Amygdala (tissue), 56 donors: ENCODE measurements at regions not wholly inside any gene's neighbourhood (a gene's known extent, or its start where the extent isn't known, plus 50 kb on each side); places are given as distances from the start of the nearest gene placed in this dataset.

Experiments
- DNase-seq, 56 donors: peaks; one replicate each; lab custom pipeline; 2025; lab: John Stamatoyannopoulos, UW

DNA sequence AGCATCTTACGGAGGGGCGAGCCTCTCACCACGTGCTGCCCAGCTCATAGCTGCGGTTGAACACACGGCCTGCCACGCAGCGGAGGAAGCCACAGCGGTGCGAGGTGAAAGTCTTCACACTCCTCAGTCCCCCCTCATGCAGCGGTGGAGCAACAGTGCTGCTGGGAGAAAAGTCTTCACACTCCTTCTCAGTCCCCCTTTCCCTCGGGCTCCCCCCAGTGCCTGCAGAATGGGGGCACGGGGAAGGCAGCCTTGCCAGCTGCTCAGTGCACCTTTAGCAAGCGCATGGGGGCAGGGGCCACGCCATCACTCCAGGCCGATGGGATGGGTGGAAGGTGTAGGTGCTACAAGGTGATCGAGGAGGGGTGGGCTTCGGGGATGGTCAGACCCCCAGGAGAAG lies 206.3 kb upstream of the TCERG1L start:
- DNase-seq: no peak

GRCh38 chr10:131519723-131520605 lies 208.4 kb upstream of the TCERG1L start:
- DNase-seq: no peak

GRCh38 chr10:131531265-131532190 lies 220.0 kb upstream of the TCERG1L start:
- DNase-seq: no peak

- DNase-seq: no peak
Observed at GRCh38 chr10:131532291-131532690, 220.8 kb upstream of the TCERG1L start.

DNA sequence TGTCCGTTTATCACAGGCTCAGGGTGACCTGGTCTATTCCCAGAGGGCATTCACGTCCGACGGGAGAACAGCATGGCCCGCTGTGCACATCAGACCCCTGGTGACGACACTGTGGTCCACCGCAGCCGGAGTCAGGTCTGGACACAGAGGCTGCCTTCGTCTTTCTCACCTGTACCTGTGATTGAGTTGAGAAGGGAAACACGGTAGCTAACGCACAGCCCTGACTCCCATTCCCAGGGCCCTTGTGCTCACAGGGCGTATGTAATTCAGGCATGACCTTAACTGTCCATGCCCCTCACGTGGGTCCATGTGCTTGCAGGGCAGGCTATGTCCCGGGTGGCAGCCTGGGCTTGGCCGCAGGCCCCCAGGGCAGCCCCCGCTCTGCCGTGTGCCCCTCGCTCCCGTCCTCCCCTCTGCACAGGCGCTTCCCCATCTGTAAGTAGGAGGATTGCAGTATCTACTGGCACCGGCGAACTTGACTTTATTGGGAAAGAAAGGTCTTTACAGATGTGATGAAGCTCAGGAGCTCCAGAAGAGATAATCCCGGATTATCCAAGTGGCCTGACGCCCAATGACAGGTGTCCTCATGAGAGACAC lies 221.3 kb upstream of the TCERG1L start:
- DNase-seq: no peak

DNA sequence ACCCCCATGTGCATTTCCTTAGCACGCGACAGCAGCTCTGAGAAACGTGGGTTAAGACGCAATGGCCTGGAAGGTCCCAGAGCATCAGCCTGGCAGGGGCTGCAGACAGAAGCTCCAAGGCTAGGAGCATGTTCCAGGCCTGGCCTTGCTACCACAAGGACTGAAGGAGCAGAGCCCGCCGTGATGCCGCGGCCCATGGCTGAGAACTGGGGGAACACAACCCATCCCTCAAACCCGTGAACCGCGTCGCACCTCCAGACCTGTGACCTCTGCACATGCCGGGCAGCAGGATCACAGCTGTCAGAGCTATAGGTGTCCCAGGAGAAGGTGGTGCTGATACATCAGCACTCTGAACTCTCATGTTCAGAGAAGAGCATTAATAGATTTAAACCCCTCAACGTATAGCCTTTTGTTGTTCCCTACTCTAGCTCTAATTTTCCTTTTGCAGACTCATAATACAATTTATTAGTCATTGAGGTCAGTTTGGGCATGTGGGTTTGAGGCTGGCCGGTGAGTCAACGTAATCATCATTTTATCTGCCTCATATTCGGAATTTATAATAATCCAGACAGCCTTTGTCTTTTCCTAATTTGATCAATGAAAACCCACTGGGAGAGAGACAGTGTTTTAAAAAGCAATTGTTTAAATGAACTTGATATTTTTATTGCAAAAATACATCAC lies 222.5 kb upstream of the TCERG1L start:
- no peak for DNase-seq

DNA sequence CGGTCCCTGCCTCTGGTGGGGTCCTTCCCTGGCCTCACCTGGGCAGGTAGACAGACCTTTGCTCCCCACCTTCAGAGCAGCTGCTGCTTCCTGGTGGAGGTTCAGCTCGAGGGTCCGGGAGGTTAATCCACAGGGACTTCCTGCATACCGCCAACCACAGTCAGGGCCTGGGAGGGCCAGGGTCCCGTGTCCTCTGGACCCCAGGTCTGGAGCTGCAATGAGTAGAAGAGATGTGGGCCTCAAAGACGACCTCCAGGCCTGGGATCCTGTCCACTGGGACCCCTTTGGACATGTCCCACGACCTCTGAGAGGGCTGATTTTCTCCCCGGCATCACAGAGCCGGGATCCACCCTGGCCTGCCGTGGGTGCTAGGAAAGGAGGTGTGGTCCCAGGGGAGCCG lies 223.3 kb upstream of the TCERG1L start:
- no peak for DNase-seq

GRCh38 chr10:131536676-131537075 lies 225.2 kb upstream of the TCERG1L start:
- no peak for DNase-seq

DNA sequence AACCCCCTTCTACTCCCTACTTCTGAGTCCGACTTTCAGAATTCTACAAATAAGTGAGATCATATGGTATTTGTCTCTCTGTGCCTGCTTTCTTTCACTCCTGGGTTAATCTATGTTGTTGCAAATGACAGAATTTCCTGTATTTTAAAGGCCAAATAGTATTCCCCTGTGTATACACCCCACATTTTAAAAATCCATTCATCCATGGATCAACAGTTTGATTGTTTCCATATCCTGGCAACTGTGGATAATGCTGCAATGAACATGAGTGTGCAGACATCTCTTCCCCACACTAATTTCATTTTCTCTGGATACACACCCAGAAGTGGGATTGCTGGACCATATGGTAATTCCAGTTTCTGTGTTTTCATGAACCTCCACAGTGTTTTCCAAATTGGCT lies 225.8 kb upstream of the TCERG1L start:
- DNase-seq: no peak

DNA sequence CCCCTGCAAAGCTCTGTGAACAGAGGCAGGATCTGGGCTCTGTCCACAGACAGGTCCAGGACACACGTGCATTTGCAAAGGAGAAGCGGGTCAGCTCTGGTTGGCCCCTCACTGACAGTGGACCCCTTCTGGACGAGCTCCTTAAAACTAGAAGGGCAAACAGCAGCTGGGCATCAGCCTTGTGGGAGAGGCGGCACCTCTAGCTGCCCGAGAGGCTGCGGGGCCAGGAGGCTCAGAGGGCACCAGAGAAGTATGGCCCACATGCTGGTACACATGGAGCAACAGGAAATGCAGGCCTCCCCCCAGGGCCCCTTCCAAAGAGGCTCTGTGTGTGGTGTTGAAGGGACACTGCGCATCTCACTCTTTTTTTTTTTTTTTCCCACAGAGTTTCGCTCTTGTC lies 233.0 kb upstream of the TCERG1L start:
- DNase-seq: no peak

DNA sequence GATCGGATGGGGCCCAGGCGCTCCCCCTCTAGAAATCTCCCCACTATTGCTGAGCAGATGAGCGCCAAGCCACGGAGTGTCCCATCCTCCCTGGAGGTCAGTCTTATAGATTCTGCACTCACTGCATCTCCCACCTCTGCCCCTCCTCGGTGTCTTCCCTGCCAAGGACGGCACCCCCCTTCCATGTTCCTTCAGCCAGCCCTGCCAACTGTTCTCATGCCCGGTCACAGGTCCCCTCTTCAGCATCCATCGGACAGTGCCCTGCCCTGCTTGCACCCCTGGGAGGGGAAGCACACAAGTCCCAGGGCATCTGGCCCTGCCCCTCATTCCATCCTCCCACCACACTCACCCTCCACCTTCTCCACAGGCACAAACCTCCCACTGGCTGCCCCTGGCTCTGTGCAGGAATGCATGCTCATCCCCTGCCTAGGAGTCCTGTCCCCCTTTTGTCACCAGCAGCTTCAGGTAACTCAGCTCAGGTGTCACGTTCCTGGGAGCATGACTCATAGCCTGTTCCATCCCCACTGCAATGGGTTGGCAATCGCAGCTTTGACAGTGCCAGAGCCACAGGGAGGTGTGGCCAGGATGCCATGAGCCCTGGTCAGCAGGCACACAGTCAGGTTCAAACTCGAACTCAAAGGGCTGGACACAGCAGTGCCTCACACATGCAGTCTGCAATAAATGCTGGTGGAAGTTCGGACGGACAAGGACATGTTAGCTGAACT lies 234.7 kb upstream of the TCERG1L start:
- no peak for DNase-seq

DNA sequence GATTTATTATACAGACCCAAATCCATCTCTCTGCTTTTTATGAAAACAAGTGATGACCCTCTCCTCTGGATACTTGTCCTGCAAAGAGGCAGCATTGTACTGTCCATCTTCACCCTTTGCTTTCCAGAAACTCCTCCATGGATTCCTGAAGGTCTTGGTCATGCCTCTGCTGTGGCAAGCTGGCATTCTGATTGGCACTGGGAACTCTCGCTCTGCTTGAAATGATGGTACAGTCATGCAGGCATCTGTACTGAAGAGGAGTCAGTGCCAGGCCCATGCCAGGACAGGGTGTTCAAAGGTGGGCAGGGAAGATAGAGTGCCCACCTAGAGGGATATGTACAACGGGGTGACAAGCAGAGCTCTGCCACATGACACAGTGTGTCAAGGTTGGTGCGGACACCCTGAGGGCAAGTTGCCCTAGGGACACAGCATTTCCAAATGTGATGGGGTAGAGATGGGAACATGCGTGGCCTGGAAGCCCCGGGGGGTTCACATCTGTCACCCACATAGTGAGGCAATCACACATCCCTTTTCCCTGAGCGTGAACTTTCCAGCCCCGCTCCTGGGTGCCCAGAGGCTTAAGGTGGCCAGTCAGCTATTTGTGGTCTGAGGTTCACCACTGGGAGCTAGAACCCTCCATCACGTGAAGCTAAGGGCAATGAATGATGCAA lies 235.7 kb upstream of the TCERG1L start:
- no peak for DNase-seq

DNA sequence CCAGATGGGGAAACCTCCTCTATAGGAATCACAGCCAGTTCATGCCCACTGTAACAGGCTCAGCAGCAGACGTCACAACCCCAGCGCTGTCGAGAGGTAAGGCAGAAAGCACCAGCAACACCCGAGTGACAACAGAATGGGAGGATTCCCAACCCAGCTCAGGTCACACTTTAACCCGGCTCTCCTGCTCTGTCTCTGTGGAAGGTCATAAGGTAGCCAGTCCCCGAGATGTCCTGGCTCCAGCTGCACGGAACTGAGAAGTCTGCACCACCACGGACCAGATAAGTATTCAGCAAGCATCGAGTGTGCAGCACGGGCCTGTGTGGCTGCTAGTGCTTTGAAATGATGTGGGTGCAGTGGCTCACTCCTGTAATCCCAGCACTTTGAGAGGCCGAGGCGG lies 236.7 kb upstream of the TCERG1L start:
- no peak for DNase-seq

DNA sequence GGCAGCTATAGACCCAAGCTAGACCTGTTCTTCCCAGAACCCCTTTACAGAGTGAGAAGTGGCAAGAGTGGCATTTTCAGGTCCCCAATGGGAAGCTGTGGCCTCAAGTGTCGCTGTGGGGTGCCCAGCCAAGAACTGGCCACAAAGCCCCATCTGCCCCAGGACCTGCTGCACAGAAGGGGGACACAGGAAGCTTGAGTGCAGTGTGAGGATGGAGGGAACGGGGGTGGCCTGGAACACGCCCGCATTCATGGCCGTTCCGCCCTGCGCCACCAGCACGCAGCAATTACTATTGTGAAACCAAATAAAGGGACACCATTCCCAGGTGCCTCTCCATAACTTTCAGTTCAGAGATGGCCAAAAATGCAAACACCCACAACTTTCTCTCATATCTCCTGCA lies 237.6 kb upstream of the TCERG1L start:
- no peak for DNase-seq

DNA sequence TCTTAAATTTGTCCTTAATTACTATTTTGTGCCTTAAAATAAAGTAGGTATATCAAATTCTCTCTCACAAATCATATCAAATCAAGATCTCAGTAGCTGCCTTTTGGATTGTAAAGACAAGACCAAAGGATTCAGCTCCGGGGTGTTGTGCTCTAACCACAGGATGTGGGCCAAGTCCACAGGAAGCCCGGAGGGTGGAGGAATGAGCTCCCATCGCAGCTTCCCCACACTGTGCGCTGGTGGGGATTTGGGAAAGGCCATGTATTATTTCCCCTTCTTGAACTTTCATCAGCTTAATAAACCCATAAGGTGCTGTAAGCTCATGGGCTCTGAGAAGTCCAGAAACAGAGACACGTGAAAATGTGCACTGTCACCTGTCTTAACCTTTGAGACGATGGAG lies 241.6 kb upstream of the TCERG1L start:
- DNase-seq: no peak

DNA sequence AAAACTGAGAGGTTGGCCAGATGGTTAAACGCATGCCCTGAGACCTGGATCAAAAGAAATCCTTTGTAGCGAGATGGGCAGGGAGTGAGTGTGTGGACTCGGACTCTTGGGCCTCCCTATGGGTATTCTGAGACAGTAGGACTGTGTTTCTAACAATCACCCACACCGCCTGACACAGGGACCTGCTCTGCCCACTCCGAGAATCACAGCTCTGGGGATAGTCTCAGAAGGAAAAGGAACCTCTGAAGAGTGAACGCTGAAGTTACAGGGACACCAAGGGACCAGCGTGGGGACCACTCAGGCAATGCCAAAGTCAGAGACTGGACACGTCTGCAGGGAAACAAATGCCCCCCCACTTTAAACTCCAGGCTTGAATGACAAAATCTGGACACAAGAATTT lies 242.1 kb upstream of the TCERG1L start:
- no peak for DNase-seq

- no peak for DNase-seq
Observed at GRCh38 chr10:131554821-131555220, 243.3 kb upstream of the TCERG1L start.

DNA sequence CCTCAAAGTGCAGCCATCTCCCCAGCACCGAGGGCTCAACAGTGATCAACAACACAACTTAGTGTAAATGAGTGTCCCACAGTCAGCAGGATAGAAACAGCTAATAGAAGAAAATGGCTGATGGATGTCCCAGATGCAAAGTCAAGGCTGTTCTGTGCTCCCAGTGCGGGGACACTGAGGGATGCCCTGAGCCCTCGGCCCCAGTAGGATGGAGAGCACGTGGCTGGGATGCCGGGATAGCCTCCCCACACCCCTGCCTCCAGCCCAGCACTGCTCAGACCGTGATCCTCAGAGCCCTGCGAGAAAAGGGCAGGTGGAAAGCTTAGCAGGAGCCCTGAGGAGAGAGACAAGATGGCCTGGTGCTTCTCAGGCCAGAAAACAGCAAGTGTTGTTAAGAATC lies 243.9 kb upstream of the TCERG1L start:
- DNase-seq: no peak
